SU-DHL-6 (cell line): ENCODE measurements at regions not wholly inside any gene's neighbourhood (a gene's known extent, or its start where the extent isn't known, plus 50 kb on each side); places are given as distances from the start of the nearest gene placed in this dataset.

Experiments used
- EZH2phosphoT487 ChIP-seq: fragments of 200-600 bp; sonication (generic), shearing (Covaris generic); conservative IDR thresholded peaks from 2 replicates; pipeline ENCODE4 v1.6.1; 2018; ENCODE audit warnings: mild to moderate bottlenecking, antibody characterized with exemption, low read length, moderate library complexity, mixed read lengths
- TF ChIP-seq, protein P1 (sequence below): fragments of 200-600 bp; sonication (generic); IDR thresholded peaks from one replicate; pipeline ENCODE4 v1.5.1; 2017; ENCODE audit warnings: antibody characterized with exemption, mild to moderate bottlenecking, low read length, moderate library complexity; ENCODE audit not compliant: insufficient read depth, poor library complexity, severe bottlenecking

GRCh38 chr14:34223373-34224148, 238.5 kb downstream of the SPTSSA start:
- TF ChIP-seq, protein P1, sequence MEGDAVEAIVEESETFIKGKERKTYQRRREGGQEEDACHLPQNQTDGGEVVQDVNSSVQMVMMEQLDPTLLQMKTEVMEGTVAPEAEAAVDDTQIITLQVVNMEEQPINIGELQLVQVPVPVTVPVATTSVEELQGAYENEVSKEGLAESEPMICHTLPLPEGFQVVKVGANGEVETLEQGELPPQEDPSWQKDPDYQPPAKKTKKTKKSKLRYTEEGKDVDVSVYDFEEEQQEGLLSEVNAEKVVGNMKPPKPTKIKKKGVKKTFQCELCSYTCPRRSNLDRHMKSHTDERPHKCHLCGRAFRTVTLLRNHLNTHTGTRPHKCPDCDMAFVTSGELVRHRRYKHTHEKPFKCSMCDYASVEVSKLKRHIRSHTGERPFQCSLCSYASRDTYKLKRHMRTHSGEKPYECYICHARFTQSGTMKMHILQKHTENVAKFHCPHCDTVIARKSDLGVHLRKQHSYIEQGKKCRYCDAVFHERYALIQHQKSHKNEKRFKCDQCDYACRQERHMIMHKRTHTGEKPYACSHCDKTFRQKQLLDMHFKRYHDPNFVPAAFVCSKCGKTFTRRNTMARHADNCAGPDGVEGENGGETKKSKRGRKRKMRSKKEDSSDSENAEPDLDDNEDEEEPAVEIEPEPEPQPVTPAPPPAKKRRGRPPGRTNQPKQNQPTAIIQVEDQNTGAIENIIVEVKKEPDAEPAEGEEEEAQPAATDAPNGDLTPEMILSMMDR, result no peak
- no peak for TF ChIP-seq EZH2phosphoT487
